NCI-H2171 (cell line): ENCODE measurements at regions not wholly inside any gene's neighbourhood (a gene's known extent, or its start where the extent isn't known, plus 50 kb on each side); places are given as distances from the start of the nearest gene placed in this dataset.
A peak's percentile ranks its signal among the peaks of the same experiment; 100 is the strongest.
"Not testable (repeated sequence)": the region's sequence is repeated elsewhere in the genome, so short reads cannot be mapped to it uniquely, and the experiment has no call there.

Experiments
- DNase-seq: peaks from one replicate; lab custom pipeline; 2025; lab: John Stamatoyannopoulos, UW

DNA sequence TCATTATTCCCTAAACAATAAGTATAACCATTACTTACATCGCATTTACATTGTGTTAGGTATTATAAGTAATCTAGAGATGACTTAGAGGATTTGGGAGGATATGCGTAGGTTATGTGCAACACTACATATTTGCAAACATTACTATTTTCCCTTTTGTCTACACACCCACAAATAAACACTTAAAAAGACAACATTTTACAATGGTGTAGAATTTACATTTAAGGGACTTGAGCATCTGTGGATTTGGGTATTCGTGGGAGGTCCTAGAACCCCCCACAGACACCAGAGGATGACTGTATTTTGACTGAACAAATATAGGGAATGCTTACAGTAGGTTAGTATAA is 220.2 kb upstream of the MYO3A start:
- no peak for DNase-seq

DNA sequence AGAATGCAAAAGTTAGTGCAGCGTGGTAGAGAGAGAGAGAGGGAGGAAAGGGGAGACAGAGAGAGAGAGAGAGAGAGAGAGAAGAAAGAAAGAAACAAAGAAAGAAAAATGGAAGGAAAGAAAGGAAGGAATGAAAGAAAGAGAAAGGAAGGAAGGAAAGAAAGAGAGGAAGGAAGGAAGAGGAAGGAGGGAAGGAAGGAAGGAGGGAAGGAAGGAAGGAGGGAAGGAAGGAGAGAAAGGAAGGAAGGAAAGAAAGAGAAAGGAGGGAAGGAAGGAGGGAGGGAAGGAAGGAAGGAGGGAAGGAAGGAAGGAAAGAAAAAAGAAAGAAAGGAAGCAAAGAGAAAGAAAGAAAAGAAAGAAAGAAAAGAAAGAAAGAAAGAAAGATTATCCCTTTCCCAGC is 209.8 kb upstream of the MYO3A start:
- no peak for DNase-seq

- peak; percentile 5 for DNase-seq
These were observed 207.9 kb upstream of the MYO3A start for GRCh38 chr10:25725917-25726716.

DNA sequence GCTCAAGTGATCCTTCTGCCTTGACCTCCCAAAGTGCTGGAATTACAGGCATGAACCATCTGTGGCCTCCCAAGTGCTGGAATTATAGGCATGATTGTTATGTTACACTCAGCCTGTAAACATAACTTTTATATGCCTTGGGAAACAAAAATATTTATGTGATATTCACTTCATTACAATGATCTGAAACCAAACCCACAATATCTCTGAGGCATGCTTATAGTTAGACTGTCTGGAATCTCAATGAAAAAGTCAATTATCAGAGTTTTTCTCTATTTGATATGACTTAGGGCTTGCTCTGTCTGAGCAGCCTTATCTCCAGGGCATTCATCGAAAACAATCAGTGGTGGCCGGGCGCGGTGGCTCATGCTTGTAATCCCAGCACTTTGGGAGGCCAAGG is 195.3 kb upstream of the MYO3A start:
- no peak for DNase-seq

- no peak for DNase-seq
These were observed 190.2 kb upstream of the MYO3A start for GRCh38 chr10:25743832-25744231.

GRCh38 chr10:25744574-25744973 is 189.5 kb upstream of the MYO3A start:
- DNase-seq: no peak

DNA sequence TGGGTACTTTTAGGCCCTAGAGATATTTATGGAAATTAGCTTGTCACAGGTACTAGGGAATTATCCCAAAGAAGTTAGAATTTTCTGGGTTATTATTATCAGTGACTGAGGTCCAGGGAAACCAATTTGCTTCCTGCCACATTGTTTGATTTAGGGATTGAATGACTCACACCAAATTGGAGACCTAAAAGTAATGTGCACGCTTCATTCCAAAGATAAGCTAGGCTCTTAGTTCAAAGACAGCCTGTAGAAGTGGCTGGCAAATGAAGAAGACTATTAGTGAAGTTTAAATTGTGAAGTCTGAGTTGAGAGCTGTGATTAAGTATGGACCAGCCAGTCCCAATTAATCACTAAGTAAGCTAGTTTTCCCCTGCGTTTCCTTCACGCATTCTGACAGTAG is 188.1 kb upstream of the MYO3A start:
- DNase-seq: no peak

GRCh38 chr10:25747084-25747483 is 186.9 kb upstream of the MYO3A start:
- DNase-seq: no peak

DNA sequence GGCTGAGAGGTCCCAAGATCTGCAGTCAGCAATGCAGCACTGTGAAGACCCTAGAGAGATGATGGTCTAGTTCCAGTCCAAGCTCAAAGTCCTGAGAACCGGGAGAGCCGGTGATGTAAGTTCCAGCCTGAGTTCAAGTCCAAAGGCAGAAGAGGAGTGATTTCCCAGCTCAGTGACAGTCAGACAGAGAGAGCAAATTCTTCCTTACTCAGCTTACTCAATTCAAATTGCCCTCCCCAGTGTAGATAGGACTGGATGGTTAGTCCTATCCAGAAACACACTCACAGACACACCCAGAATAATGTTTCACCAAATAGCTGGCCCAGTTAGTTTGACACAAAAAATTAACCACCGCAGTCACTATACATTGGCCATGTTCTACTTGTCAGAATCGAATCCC is 185.5 kb upstream of the MYO3A start:
- no peak for DNase-seq

DNA sequence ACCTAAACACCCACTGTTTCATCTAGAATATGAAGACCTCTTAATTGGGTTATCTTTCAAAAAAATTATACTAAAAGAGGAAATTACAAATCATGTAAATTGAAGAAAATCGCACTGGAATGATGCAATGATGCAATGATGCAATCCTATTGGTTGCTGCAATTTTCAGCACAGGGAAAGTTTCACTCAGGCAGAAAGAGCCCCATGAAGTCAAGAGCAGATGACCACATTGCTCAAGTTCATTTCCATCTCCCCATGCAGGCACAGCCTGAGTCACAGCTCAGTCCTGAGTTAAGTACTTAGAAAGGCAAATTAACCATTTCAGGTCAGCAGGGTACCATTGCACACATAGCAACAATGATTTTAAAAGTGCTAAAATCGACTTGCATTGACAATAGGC is 180.3 kb upstream of the MYO3A start:
- no peak for DNase-seq

GRCh38 chr10:25755874-25756273 is 178.2 kb upstream of the MYO3A start:
- DNase-seq: not testable (repeated sequence)

DNA sequence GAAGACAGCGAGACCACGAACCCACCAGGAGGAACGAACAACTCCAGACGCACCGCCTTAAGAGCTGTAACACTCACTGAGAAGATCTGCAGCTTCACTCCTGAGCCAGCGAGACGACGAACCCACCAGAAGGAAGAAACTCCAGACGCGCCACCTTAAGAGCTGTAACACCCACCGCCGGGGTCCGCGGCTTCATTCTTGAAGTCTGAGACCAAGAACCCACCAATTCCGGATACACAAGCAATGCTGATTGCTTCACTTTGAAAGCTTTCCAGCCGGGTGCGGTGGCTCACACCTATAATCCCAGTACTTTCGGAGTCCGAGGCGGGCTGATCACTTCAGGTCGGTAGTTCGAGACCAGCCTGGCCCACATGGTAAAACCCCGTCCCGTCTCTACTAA is 177.2 kb upstream of the MYO3A start:
- no peak for DNase-seq

GRCh38 chr10:25758041-25758457 is 176.0 kb upstream of the MYO3A start:
- DNase-seq: peak; percentile 10

DNA sequence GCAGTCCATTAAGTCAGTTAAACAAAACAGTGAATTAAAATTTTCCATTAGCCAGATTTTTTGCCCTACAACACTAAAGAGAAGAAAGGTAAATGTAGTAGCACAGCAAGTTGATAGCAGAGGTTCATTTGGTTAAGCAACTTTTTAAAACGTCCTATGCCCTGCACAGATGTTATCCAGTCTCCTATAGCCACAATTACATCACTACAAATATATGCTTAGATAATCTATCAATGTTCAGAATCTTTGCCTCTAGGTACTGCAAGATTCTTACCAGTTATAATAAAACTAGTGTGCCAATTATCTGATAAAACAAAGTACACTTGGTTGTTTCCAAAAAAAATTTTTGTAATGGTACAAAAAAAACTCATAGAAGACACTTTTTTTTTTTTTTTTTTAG is 175.5 kb upstream of the MYO3A start:
- DNase-seq: no peak

GRCh38 chr10:25761937-25762336 is 172.1 kb upstream of the MYO3A start:
- no peak for DNase-seq

DNA sequence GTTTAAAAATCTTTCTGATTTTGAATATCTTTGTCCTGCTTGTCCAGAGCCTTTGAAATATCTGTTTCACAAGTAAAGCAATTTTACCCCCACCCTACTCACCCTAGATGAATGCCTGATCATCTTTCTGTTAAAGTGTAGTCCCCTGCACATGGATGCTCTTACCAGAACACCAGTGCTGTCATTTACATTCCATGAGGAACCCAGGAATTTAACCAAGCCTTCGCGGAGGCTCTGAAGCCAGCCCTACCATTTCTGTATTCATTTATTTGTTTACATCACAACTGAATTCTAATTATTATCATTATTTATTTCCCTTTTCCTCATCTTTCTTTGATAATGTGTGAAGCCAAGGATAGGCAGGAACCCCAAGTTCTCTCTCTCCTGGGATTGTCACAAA is 167.8 kb upstream of the MYO3A start:
- DNase-seq: no peak

DNA sequence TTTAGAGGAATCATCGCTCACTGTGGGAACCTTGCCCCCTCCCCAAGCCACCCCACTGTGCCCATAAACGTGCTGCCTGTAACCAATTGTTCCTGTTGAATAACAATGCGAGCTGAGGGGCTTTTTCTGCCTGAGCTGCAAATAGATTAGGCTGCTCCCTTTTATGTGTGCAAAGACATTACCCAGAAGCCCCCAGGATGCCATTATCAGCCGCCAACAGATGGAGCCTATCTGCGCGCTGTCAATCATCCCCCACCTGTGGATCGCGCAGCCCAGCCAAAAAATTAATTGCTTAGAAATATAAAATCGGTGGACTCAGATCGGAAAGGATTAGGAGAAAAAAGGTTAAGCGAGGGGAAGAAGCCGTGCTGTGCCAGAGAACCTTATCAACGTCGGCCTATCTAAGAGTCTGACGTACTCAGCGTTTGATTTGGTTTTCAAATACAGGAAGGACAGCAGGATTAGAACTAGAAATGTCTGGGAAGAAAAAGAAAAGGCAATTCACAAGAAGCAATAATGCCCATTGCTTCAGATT is 167.3 kb upstream of the MYO3A start:
- peak; percentile 10 for DNase-seq

DNA sequence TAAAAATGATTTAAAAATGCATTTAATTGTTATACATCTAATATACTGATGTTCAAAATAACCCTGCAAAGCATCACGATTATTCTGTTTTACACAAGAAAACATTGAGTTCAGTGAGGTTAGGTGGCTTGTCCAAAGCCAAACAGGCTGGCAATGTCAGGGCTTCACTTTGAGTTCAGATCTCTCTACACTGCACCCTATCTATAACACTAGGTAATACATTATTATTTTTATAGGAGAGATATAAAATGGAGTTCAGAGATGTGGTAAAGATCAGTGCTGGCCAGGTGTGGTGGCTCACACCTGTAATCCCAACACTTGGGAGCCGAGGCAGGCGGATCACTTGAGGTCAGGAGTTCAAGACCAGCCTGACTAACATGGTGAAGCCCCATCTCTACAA is 165.9 kb upstream of the MYO3A start:
- no peak for DNase-seq

DNA sequence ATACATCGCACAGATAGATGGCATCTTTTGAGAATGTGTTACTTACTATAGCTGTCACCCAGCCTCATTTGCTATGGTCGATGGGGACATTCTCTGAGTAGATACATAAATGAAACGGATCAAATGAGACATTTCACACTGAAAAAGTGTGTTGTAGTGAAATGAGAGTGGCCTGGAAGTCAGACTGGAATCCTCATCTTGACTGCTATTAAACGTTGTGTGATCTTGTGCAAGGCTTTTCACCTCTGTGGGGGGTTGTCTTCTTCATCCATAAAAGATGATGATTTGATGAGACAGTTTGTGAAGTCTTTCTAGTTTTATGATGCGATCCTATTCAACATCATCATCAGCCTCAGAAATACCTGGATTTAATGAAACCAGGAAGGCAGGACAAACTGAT is 155.4 kb upstream of the MYO3A start:
- no peak for DNase-seq

DNA sequence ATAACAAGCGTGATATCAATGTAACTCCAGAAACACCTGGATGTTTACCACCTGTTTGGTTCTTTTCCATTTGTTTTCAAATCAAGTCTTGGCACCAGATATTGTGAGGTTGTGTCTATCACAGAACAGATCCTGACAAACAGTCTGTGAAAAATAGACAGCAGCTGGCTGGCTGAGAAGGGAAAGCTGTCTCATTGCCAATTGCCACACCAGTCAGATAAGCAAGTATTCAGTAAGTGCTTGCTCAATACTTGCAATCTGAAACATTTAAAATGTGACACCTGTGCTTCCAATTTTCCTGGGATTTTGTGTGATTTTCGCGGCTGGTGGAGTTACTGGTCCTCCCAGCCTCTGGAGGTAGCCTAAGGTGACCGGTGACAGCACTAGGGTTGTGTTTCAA is 147.9 kb upstream of the MYO3A start:
- DNase-seq: peak; percentile 27

GRCh38 chr10:25786899-25787298 is 147.1 kb upstream of the MYO3A start:
- no peak for DNase-seq

GRCh38 chr10:25797888-25798429 is 136.1 kb upstream of the MYO3A start:
- DNase-seq: no peak

GRCh38 chr10:25804505-25804904 is 129.5 kb upstream of the MYO3A start:
- DNase-seq: no peak

DNA sequence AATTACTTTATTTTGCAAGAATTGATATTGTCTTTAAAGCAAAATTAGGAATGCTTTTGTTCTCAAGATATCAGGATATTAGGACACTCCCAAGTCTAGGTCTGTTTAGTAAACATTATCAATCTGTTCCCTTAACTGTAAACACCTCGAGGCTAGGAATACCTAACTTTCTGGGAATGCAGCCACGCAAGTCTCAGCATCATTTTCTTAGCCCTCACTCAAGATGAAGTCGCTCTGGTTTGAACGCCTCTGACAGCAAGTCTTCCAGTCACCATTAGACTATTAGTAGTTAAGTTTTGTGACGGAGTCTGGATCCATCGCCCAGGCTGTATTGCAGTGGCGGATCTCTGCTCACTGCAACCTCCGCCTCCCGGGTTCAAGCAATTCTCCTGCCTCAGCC is 128.0 kb upstream of the MYO3A start:
- DNase-seq: no peak
